ENCODE measurements at regions not wholly inside any gene's neighbourhood (a gene's known extent, or its start where the extent isn't known, plus 50 kb on each side); places are given as distances from the start of the nearest gene placed in this dataset.

- TF ChIP-seq CTCF (IDR thresholded peaks at IDR 0.05; ENCODE audit: low read depth, low read length) = no peak
- H3K4me3 ChIP-seq (ENCODE audit: low read depth, low read length) = no peak overlapping the region
These were observed 50.2 kb upstream of the TNR start for GRCh38 chr1:175793617-175794016.
